Mesothelial cell of epicardium (in vitro differentiated cells): ENCODE measurements at regions not wholly inside any gene's neighbourhood (a gene's known extent, or its start where the extent isn't known, plus 50 kb on each side); places are given as distances from the start of the nearest gene placed in this dataset.
"Not testable (repeated sequence)": the region's sequence is repeated elsewhere in the genome, so short reads cannot be mapped to it uniquely, and the experiment has no call there.

ENCODE experiments used
- DNase-seq, 2 experiments: peaks; one replicate each; pipeline ENCODE4 v3.0.0; 2021; ENCODE audit warnings: low spot score in 2 of 2; ENCODE audit not compliant: unreplicated experiment in 2 of 2
- H3K27ac Mint-ChIP-seq: 2 replicates; pipeline ENCODE4 v1.8.0; 2021; ENCODE audit warnings: mixed read lengths
- H3K27me3 Mint-ChIP-seq: 2 replicates; pipeline ENCODE4 v1.8.0; 2021; ENCODE audit warnings: low read depth, mixed read lengths
- H3K36me3 Mint-ChIP-seq: 2 replicates; pipeline ENCODE4 v1.8.0; 2021; ENCODE audit warnings: mixed read lengths
- H3K4me1 Mint-ChIP-seq: 2 replicates; pipeline ENCODE4 v1.8.0; 2021; ENCODE audit warnings: mixed read lengths
- H3K4me3 Mint-ChIP-seq: 2 replicates; pipeline ENCODE4 v1.8.0; 2021; ENCODE audit warnings: mild to moderate bottlenecking, moderate library complexity, mixed read lengths
- H3K9me3 Mint-ChIP-seq: 2 replicates; pipeline ENCODE4 v1.8.0; 2021; ENCODE audit warnings: mixed read lengths
- TF ChIP-seq, protein P1 (sequence below): fragments of 200-600 bp; sonication (generic); IDR thresholded peaks from one replicate; pipeline ENCODE4 v1.5.0; 2021; ENCODE audit warnings: antibody characterized with exemption; ENCODE audit not compliant: unreplicated experiment

DNA sequence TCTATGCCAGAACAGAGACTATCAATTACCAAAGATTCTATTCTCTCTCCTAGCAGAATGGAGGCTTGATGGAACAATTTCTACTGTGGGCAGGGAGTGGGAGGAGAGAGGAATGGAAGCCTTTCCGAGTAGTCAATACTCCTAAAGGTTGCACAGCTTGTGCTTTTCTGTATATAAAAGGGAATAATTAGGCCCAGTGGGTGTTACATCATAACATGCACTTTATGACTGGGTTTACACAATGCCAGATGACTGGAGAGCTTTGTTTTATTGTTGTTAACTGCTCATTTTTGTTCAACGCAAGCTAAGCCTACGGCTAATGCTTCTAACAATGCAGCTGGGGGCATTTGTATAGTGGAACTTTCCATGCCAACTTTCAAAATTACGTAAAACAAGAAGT lies 2237.9 kb upstream of the RAG2 start:
- Mint-ChIP-seq H3K9me3 (no peaks in the 10 kb centered on the region), H3K4me1 (no peaks in the 10 kb centered on the region), H3K27me3 (no peaks in the 10 kb centered on the region), H3K4me3 (no peak overlapping the region), H3K36me3 (no peaks in the 10 kb centered on the region), H3K27ac (no peak overlapping the region)
- DNase-seq, result no peak
- TF ChIP-seq, protein P1, sequence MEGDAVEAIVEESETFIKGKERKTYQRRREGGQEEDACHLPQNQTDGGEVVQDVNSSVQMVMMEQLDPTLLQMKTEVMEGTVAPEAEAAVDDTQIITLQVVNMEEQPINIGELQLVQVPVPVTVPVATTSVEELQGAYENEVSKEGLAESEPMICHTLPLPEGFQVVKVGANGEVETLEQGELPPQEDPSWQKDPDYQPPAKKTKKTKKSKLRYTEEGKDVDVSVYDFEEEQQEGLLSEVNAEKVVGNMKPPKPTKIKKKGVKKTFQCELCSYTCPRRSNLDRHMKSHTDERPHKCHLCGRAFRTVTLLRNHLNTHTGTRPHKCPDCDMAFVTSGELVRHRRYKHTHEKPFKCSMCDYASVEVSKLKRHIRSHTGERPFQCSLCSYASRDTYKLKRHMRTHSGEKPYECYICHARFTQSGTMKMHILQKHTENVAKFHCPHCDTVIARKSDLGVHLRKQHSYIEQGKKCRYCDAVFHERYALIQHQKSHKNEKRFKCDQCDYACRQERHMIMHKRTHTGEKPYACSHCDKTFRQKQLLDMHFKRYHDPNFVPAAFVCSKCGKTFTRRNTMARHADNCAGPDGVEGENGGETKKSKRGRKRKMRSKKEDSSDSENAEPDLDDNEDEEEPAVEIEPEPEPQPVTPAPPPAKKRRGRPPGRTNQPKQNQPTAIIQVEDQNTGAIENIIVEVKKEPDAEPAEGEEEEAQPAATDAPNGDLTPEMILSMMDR, result no peak

DNA sequence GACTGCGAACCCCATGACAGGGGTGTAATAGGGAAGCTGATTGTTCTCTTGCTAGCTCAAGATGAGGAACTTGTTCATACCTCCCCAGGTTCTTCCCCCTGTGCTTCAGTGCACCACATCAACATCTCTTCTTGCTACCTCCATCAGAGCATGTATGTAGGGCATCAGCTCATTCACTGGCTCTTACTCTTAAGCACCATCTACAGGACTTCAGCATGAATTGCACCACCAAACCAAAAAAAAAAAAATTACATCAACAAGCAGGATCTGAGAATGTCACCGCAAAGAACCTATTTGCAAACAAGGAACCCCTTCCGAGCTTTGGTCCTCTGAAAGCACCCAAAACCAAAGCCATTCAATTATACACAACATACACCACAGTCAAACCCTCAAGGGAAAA lies 2226.5 kb upstream of the RAG2 start:
- TF ChIP-seq, protein P1, result no peak
- H3K9me3 Mint-ChIP-seq, result peaks cover 64% of the 10 kb centered on the region
- DNase-seq, result no peak
- no peak overlapping the region for H3K4me3 Mint-ChIP-seq
- H3K27ac Mint-ChIP-seq, result no peak overlapping the region
- H3K27me3 Mint-ChIP-seq, result no peaks in the 10 kb centered on the region
- H3K4me1 Mint-ChIP-seq, result no peaks in the 10 kb centered on the region
- H3K36me3 Mint-ChIP-seq, result peaks cover 9% of the 10 kb centered on the region

DNA sequence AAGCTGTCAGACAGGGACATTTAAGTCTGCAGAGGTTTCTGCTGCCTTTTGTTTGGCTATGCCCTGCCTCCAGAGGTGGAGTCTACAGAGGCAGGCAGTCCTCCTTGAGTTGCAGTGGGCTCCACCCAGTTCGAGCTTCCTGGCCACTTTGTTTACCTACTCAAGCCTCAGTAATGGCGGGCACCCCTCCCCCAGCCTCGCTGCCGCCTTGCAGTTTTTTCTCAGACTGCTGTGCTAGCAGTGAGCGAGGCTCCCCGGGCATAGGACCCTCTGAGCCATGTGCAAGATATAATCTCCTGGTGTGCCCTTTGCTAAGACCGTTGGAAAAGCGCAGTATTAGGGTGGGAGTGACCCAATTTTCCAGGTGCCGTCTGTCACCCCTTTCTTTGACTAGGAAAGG lies 2223.8 kb upstream of the RAG2 start:
- not testable (repeated sequence) for DNase-seq, H3K36me3 Mint-ChIP-seq, H3K4me1 Mint-ChIP-seq, H3K27ac Mint-ChIP-seq, H3K4me3 Mint-ChIP-seq, H3K27me3 Mint-ChIP-seq
- H3K9me3 Mint-ChIP-seq, result peaks cover 38% of the 10 kb centered on the region

DNA sequence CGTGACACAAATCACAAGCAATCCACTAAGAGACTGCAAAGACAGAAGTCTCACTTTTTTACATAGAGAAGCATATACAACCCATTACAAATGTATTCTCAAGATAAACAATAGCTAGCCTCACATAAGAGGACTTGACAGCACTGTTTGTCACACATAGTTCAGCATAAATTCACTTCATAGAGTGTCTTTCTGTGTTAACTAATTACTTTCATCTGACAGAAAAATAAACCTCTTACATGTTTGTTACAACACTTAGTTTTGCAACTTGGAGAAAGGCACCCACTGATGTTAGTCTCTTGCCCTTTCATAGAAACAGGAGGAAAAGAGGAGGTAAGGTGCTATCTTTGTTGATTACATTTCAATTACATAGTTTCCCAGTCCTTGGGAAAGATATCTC lies 2221.9 kb upstream of the RAG2 start:
- TF ChIP-seq, protein P1, result no peak
- no peak for DNase-seq
- Mint-ChIP-seq H3K9me3 (peaks cover 20% of the 10 kb centered on the region), H3K4me3 (no peak overlapping the region), H3K27ac (no peak overlapping the region), H3K27me3 (no peaks in the 10 kb centered on the region), H3K4me1 (peaks cover 5% of the 10 kb centered on the region), H3K36me3 (no peaks in the 10 kb centered on the region)

DNA sequence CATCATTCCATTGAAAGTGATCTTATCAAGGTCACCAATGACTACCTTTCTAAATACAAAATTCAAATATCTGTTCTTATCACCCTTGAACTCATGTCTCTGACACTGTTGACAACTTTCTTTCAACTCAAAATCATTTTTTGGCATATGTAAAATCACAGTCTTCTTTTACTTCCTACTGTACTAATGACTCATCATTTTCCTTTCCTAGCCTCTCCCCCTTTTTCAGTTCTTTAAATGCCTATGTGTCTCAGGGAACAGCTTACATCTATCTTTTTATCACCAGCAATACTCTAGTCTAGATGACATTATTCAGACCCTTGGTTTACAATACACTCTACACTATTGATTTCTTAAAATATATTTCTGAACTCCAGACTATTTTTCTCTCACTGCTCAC lies 2220.7 kb upstream of the RAG2 start:
- H3K36me3 Mint-ChIP-seq, result no peaks in the 10 kb centered on the region
- no peak for DNase-seq
- H3K4me3 Mint-ChIP-seq, result no peak overlapping the region
- no peaks in the 10 kb centered on the region for H3K27me3 Mint-ChIP-seq
- H3K9me3 Mint-ChIP-seq, result peaks cover 13% of the 10 kb centered on the region
- peaks cover 5% of the 10 kb centered on the region for H3K4me1 Mint-ChIP-seq
- TF ChIP-seq, protein P1, result no peak
- H3K27ac Mint-ChIP-seq, result no peak overlapping the region

DNA sequence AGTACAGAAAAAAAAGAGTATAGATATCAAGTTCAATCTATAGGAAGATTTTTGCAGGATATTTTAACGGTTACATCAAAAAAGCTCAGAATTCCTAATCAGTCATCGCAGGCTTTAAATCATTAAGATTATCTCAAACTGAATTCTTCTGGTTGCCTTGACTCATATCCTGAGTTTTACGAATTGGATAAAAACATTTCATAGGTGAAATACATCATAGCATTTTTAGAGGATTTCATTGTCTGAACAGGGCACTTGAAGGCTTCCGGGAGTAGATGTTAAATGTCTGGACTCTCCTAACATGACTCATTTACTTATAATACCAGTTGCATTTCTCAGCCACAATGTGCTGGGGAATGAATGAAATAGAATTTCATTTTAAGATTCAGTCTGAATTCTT lies 2216.6 kb upstream of the RAG2 start:
- TF ChIP-seq, protein P1, result no peak
- Mint-ChIP-seq H3K4me3 (no peak overlapping the region), H3K36me3 (peaks cover 7% of the 10 kb centered on the region), H3K9me3 (peaks cover 15% of the 10 kb centered on the region), H3K27me3 (no peaks in the 10 kb centered on the region), H3K27ac (no peak overlapping the region), H3K4me1 (peaks cover 5% of the 10 kb centered on the region)
- no peak for DNase-seq
